ENCODE measurements at regions not wholly inside any gene's neighbourhood (a gene's known extent, or its start where the extent isn't known, plus 50 kb on each side); places are given as distances from the start of the nearest gene placed in this dataset.
A peak's percentile ranks its signal among the peaks of the same experiment; 100 is the strongest.
"Not testable (repeated sequence)": the region's sequence is repeated elsewhere in the genome, so short reads cannot be mapped to it uniquely, and the experiment has no call there.

DNA sequence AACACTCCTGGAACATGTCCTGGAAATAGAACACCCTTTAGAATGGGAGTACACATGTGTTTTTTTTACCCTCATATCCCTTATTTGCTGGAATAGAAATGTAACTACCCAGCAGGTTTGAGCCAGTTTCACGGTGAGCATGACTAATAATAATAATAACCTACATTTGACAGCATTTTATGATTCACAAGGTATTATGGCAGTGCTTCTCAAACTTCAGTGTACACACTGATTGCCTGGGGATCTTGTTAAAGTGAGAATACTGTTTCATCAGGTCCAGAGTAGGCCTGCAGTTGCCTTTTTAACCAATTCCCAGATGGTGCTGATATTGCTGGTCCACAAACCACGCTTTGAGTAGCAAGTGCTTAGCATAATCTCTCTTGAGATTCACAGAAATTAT lies 63.9 kb downstream of the NFKBIZ start:
- no peak for DNase-seq (ENCODE audit: low spot score)

DNA sequence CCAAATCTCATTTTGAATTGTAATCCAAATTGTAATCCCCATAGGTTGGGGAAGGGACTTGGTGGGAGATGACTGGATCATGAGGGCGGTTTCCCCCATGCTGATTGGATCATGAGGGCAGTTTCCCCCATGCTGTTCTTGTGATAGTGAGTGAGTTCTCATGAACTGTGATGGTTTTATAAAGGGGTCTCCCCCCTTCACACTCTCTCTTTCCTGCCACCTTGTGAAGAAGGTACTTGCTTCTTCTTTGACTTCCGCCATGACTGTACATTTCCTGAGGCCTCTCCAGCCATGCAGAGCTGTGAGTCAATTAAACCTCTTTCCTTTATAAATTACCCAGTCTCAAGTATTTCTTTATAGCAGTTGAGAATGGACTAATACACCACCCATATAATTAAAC lies 68.4 kb downstream of the NFKBIZ start:
- not testable (repeated sequence) for DNase-seq (ENCODE audit: low spot score)

DNA sequence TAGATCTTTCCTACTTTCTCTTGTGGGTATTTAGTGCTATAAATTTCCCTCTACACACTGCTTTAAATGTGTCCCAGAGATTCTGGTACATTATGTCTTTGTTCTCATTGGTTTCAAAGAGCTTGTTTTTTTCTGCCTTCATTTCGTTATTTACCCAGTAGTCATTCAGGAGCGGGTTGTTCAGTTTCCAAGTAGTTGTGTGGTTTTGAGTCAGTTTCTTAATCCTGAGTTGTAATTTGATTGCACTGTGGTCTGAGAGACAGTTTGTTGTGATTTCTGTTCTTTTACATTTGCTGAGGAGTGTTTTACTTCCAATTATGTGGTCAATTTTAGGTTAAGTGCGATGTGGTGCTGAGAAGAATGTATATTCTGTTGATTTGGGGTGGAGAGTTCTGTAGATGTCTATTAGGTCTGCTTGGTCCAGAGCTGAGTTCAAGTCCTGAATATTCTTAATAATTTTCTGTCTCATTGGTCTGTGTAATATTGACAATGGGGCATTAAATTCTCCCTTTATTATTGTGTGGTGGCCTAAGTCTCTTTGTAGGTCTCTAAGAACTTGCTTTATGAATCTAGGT lies 72.9 kb downstream of the NFKBIZ start:
- not testable (repeated sequence) for DNase-seq (ENCODE audit: low spot score)

DNA sequence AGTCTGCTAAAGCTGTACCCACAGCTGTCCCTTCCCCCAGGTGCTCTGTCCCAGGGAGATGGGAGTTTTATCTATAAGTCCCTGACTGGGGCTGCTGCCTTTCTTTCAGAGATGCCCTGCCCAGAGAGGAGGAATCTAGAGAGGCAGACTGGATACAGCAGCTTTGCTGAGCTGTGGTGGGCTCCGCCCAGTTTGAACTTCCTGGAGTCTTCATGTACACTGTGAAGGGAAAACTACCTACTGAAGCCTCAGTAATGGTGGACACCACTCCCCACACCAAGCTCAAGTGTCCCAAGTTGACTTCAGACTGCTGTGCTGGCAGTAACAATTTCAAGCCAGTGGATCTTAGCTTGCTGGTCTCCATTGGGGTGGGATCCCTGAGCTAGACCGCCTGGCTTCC lies 75.3 kb downstream of the NFKBIZ start:
- peak; percentile 70 for DNase-seq (ENCODE audit: low spot score)

DNA sequence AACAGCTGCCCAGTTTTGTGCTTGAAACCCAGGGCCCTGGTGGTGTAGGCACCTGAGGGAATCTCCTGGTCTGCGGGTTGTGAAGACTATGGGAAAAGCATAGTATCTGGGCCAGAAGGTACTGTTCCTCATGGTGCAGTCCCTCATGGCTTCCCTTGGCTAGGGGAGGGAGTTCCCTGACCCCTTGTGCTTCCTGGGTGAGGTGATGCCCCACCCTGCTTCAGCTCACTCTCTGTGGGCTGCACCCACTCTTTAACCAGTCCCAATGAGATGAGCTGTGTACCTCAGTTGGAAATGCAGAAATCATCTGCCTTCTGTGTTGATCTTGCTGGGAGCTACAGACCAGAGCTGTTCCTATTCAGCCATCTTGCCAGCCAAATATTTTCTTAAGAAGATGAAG lies 75.8 kb downstream of the NFKBIZ start:
- not testable (repeated sequence) for DNase-seq (ENCODE audit: low spot score)

DNA sequence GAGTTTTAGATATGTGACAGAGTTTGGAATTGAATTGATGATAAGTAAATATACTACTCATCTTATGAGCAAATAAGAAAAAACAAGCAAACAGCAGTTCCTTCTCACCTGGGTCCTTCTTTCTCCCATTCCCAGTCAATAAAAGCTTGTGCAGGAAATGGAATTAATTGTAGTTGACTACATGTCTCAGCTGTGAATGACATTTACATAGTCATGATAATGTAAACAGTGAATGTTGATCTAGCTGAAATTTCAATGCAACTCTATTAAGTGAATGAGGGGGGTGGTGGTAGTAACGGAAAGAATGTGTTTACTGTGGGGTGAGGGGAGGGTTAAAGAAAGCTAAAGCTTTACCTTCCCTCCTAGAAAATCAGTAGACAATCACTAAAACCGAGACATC lies 76.2 kb downstream of the NFKBIZ start:
- peak; percentile 72 for DNase-seq (ENCODE audit: low spot score)

DNA sequence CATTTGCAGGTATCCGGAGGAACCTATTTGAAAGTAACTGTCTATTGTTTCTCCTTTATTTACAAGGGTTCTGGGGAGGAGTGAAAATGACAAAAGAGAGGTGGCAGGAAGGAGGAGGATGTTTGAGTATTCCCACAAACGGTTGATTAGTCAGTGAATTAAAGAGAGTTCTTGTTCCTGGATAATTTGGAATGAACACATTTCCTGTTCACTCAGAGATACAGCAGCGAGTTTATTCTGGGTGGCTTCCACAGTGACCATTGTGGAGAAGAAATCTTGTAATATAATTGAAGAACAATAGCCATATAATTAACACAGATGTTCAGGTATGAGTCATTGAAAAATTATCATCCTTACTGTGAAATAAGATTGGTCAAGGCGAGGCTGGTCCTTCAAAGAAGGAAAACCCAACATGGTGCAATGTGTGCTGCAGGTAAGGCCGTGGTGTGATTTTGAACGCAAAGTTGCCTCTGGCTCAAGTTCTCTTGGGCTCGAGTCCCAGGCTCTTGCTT lies 77.3 kb downstream of the NFKBIZ start:
- DNase-seq (ENCODE audit: low spot score): peak; percentile 68

DNA sequence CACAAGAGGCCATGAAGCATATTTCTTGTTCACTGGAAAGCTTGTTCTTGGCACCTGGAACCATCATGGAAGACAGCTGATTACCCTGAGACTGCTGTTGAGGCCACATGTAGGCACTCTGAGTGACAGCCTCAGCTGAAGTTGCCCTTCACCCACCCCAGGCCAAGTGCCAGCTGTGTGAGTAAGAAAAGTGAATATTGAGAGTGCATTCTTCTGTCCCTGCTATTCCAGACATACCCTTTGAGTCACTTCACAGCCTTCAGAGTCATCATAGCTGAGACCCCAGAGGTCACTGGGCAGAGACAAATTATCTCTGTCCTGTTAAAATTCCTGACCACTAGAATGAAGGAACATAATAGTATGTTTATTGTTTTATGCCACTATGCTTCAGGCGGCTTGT lies 79.6 kb downstream of the NFKBIZ start:
- no peak for DNase-seq (ENCODE audit: low spot score)

DNA sequence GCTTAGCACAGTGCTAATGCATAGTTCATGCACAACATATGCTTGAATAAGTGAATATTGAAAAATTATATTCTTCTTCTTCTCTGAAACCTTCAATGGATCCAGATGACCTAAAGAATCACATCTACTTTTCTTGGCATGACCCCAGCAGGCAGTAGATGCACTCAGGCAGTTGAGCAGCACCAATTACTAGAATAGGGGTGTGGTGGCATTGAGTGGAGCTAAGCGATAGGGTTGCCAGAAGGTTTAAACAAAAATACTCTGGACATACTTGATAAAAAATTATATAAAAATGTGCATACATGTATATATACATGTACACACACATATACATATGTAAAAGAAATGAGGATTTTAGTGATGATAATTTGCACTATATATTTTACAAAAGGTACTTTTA lies 81.8 kb downstream of the NFKBIZ start:
- DNase-seq (ENCODE audit: low spot score): no peak

DNA sequence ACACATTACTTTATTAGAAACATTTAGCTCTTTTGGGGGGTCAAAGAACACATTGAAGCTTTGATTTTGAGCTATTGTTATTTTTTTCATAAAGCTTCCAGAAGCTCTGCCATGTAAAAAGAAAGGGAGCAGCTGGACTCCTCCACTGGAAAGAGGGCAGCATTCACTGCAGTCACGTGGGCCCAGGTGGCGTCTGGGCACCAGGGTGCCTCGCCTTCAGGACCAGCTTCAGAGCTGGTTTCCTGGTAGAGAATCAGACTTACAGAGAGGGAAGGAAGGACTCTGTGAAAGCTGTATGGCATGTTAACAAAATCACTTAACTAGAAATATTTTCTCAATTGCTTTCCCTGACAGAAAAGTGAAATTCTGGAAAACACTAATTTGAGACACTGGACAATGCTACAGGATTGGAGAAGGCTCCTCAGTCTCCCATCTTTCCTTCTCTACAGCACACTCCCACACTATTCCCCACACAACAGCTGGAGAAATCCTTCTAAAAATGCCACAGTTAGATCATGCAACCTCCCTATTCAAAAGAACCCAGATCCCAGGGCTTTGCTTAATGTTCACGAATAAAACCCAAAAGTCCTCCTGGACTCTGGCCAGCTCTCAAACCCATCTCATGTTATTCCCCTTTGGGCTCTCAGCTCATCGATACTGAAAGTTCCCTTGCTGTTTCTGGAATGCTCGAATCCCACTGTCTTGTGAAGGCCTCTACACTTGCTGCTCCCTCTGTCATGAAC lies 83.2 kb downstream of the NFKBIZ start:
- no peak for DNase-seq (ENCODE audit: low spot score)

DNA sequence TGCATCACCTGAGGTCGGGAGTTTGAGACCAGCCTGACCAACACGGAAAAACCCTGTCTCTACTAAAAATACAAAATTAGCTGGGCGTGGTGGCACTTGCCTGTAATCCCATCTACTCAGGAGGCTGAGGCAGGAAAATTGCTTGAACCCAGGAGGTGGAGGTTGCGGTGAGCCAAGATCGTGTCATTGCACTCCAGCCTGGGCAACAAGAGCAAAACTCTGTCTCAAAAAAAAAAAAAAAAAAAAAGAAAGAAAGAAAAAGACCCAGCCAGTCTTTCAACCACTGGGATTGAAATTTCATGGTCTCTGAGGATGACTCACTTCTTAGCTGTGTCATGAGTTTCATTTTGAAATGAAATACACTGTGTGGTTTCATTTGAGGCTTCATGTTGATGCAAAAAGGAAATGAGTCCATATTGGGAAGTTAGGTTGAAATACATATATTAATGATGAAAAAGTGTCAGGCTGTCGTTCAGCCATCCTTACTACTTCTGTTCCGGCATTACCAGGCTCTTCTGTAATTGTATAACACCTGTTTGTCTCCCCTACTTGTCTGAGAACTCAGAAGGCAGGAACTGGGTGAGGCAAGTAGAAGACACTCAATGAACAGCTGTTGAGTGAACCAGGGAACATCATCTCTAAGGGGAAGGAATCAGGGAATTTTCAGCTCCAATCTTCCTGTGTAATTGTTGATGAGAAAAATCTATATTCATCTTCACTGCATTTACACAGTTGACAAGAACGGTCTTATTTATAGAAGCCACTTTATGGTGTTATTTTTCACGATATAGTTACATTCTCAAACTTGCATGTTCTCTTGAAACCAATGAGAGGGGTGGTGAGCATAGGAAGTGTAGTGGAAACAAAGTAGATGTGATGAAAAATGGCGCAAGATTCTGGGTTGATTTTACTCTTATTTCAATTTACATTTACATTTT lies 87.4 kb downstream of the NFKBIZ start:
- DNase-seq (ENCODE audit: low spot score): no peak

DNA sequence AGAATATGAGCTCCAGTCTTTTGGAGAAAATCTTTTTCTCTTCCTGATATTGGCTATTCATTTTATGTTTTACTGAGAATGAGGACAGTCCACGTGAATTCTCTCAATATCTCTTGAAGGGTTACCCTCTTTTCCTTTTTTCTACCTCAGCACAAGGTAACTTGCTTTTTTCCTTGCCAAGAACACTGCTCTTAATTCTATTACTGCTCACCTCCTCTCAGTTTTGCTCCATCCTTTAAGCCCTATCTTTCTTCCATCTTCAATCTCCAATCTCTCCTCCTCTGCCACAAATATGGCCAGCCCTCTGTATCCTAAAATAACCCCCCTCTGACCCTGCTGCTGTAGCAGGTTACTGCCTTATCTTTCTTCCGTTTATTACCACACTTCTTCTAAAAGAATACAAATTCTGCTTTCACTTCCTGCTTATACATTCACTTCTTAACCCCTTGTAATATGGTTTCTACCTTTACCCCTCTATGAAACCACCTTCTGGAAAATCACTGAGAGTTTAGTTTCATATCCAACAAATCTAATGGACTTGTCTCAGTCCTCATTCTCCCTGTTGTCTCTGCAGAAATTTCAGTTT lies 89.0 kb downstream of the NFKBIZ start:
- no peak for DNase-seq (ENCODE audit: low spot score)

DNA sequence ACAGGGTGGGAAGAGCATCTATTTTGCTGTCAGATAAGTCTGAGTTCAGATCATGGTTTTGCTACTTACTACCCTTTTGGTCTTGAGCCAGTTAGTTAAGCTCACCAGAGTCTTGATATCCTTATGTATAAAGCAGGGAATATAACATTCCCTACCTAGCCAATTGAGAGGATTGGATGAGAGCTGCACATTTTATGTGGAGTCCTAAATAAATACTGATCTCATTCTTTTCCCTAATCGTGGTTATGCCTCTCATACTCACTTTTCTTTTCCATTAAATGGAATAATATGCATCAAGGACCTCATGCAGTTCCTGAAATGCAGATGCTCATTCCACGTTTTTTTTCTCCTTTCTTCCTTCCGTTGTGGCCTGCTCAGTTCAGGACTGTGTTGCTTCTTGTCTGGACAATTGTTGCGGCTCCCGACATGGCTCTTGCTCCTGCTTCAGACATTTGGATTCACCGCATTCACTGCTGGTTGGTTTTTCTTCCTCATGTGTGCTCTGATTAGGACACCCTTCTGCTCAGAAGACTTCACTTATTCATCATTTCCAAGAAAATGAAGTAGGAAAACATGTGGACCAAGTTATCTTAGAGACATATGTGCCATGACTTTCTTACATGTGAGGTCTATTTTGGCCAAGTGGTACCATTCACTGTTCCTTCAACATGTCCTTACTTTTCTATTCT lies 90.2 kb downstream of the NFKBIZ start:
- DNase-seq (ENCODE audit: low spot score): no peak

DNA sequence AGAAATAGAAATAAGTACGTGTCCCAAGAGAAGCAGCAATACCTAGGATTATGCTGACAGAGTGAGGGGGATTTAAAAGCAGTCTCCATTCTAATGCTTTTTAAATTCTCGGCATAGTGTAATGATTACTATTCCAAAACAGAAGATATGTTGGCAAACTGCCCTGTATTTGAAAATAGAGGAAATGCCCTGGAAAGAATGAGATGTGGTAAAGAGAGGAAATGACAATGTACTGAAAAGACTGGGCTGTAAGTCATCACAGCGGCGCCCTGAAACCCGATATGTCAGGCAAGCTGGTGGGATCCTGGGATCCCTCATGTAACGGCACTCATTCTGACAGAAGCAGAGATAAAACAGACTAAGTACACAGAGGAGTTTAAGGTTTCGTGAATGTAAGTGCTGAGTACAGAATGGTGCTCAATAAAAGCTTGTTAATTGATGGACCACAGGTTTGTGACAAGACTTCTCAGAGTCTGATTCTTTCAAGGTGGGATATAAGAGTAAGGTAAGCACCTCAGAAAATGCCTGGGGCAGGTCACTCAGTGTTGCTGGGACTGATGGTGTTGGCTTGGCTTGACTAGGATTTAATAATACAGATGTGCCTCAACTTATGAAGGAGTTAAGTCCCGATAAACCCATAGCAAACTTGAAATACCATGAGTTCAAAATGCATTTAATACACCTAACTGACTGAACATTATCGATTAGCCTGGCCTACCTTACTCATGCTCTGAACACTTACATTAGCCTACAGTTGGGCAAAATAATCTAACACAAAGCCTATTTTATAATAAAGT lies 91.4 kb downstream of the NFKBIZ start:
- no peak for DNase-seq (ENCODE audit: low spot score)

DNA sequence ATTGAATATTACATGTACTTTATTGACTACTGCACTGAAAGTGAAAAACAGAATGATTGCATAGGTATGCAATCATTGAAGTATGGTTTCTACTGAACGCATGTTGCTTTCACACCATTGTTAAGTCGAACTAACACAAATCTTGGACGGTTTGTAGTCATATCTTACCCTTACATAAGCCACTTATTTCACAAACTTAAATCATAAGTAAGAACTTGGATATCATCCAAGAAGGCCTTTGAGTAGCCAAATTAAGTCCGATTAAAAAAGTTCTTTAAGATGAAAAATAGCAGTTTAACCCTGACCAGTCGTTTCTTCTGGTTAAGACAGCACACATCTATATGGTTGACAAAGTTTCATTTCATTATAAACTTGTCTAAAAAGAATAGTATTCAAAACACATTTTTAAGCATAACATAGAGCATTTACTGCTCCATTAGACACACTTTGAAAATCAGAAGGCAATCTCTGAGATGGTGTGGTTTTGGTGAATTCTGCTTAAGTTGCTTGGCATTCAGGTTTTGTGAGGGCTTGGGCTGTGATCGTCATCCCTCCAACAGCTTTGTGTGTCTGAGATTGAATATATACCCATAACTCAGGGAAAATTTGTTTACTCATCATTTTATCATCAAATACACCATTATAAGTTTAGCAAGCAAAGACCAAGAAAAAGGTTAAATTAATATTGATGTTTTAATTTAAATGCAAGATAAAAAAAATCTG lies 92.2 kb downstream of the NFKBIZ start:
- no peak for DNase-seq (ENCODE audit: low spot score)

DNA sequence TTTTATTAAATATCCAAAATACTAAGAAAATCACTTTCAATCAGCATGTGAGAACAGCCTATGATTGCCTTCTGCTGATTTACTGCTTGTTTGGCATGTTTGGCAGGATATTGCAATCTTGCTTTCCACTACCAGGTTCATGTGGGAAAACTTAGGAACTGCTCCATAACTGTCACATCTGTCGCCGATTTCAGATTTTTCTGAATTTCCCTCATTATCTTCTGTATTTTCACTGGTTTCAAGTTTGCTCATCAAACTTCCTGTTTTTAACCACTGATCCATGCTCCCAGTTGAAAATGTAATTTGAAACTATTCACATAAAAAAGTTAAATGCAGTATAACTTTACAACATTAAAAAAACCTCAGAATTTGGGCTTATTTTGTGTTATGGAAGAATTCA lies 93.0 kb downstream of the NFKBIZ start:
- DNase-seq (ENCODE audit: low spot score): no peak

DNA sequence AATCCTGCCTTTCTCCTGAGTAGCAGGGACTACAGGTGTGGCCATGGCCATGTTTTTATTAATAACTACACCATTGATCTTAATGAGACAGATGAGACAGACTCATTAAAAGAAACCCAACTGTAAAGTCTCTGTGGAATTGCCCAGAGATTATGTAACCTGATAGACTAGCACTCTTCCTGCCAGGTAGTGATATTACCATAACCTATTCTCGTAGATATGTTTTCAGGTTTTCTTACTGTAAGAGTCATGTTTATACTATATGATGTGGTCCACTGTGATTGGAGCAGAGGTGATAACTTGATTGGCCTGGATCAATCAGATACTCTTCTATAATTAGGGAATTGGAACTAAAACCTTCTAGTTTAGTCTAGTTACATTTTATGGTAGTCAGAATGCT lies 93.7 kb downstream of the NFKBIZ start:
- no peak for DNase-seq (ENCODE audit: low spot score)

DNA sequence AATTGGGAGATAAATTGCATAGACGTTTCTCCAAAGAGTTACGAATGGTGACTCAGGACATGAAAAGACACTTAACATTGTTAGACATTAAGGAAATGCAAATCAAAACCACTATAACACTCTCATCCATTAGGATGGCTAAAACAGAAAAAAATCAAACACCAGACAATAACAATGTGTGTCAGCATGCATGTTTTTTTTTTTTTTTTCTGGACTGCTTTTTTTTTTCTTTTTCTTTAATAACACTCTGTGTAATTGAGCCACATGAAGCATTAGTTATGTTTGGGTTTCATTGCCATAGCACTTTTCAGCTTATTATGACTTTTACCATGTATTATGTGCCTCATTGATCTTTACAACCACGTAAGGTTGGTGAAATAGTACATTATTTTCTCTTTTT lies 95.0 kb downstream of the NFKBIZ start:
- DNase-seq (ENCODE audit: low spot score): no peak

DNA sequence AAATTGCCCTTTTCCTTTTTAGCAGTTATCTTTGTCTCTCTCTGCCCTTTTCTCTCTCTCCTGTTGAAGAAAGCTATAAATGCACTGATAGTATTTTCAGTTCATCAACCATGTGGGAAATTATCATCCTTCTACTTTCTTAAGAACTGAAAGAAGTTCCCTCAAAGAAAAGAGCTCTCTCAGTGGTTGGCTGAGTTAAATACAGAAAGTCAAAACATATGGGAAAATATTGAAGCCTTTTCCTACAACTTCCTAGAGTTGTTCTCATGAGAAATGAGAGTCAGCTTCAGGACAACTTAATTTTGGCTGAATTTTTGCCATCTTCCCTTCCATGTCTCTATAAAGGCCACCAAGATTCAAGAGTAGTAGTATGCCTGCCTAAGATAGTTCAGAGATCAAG lies 96.7 kb downstream of the NFKBIZ start:
- no peak for DNase-seq (ENCODE audit: low spot score)

DNA sequence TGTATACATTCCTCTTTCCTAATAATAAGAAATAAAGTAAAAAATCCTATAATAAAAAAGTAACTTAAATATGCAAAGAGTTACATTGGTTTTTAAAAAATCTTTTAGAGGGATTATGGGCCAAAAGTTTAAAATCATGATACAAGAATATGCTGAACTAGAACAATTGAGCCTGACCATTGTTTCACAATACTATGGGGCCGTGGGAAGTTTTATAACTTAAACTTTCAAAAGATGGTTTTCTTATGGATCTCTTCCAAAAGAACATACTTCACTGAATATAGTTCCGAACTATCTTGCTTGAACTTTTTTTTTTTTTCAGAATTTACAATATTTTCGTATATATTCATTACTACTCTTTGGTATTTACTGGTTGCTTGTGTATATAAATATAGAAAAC lies 97.6 kb downstream of the NFKBIZ start:
- DNase-seq (ENCODE audit: low spot score): no peak

Data from HT-29 (cell line).